GM23338 (cell line): ENCODE measurements at regions not wholly inside any gene's neighbourhood (a gene's known extent, or its start where the extent isn't known, plus 50 kb on each side); places are given as distances from the start of the nearest gene placed in this dataset.

Experiments
- ATAC-seq: fragments of 200-7000 bp; cut with Tn5 transposase; 3 replicates; pipeline ENCODE4 v1.9.1; 2020
- DNase-seq: peaks from one replicate; pipeline ENCODE4 v3.0.0-alpha.2; 2015; ENCODE audit warnings: low spot score
- H2AFZ ChIP-seq: fragments of 200-600 bp; sonication (generic); 2 replicates; pipeline ENCODE4 v1.8.0; 2016; ENCODE audit warnings: antibody characterized with exemption, mild to moderate bottlenecking, moderate library complexity
- H3F3A ChIP-seq: fragments of 200-600 bp; sonication (generic); replicated peaks from 2 replicates; pipeline ENCODE4 v1.8.0; 2017; ENCODE audit warnings: antibody characterized with exemption, mixed run types, low read depth
- H3K27ac ChIP-seq: fragments of 200-600 bp; sonication (generic); 2 replicates; pipeline ENCODE4 v1.6.1; 2016; ENCODE audit warnings: low read depth
- H3K27me3 ChIP-seq: fragments of 200-600 bp; sonication (generic); 2 replicates; pipeline ENCODE4 v1.8.0; 2016; ENCODE audit warnings: mild to moderate bottlenecking, mixed run types, moderate library complexity; ENCODE audit not compliant: insufficient read depth
- H3K36me3 ChIP-seq: fragments of 200-600 bp; sonication (generic); 2 replicates; pipeline ENCODE4 v1.8.0; 2016; ENCODE audit warnings: mild to moderate bottlenecking; ENCODE audit not compliant: insufficient read depth
- H3K4me1 ChIP-seq: fragments of 200-600 bp; sonication (generic); 2 replicates; pipeline ENCODE4 v1.8.0; 2016; ENCODE audit warnings: mild to moderate bottlenecking, moderate library complexity; ENCODE audit not compliant: insufficient read depth
- H3K4me2 ChIP-seq: fragments of 200-600 bp; sonication (generic); 2 replicates; pipeline ENCODE4 v1.7.1; 2017; ENCODE audit warnings: mixed run types
- H3K4me3 ChIP-seq: fragments of 200-600 bp; sonication (generic); 2 replicates; pipeline ENCODE4 v1.6.1; 2016; ENCODE audit warnings: mixed run types
- H3K79me2 ChIP-seq: fragments of 200-600 bp; sonication (generic); replicated peaks from 2 replicates; pipeline ENCODE4 v1.8.0; 2017; ENCODE audit warnings: mild to moderate bottlenecking; ENCODE audit not compliant: insufficient read depth
- H3K9me2 ChIP-seq: fragments of 200-600 bp; sonication (generic); 2 replicates; pipeline ENCODE4 v1.8.0; 2017; ENCODE audit not compliant: insufficient read depth
- H4K20me1 ChIP-seq: fragments of 200-600 bp; sonication (generic); replicated peaks from 2 replicates; pipeline ENCODE4 v1.8.0; 2017; ENCODE audit warnings: mild to moderate bottlenecking; ENCODE audit not compliant: insufficient read depth
- H3K27ac Mint-ChIP-seq: 2 replicates; pipeline ENCODE4 v1.8.0; 2020; ENCODE audit warnings: inconsistent platforms, mild to moderate bottlenecking, moderate library complexity, mixed read lengths
- H3K27me3 Mint-ChIP-seq: 3 replicates; pipeline ENCODE4 v1.8.0; 2022; ENCODE audit warnings: low read depth, mild to moderate bottlenecking, moderate library complexity, mixed read lengths, inconsistent platforms; ENCODE audit not compliant: insufficient read depth, poor library complexity
- H3K36me3 Mint-ChIP-seq: 3 replicates; pipeline ENCODE4 v1.8.0; 2021; ENCODE audit warnings: low read depth, mild to moderate bottlenecking, inconsistent platforms, moderate library complexity, mixed read lengths
- H3K4me1 Mint-ChIP-seq: 3 replicates; pipeline ENCODE4 v1.8.0; 2020; ENCODE audit warnings: mild to moderate bottlenecking, inconsistent platforms, mixed read lengths
- H3K4me3 Mint-ChIP-seq: 3 replicates; pipeline ENCODE4 v1.8.0; 2021; ENCODE audit warnings: moderate library complexity, mild to moderate bottlenecking, inconsistent platforms, mixed read lengths
- H3K9me3 Mint-ChIP-seq: 3 replicates; pipeline ENCODE4 v1.8.0; 2020; ENCODE audit warnings: moderate library complexity, mild to moderate bottlenecking, inconsistent platforms, mixed read lengths
- CREB1 ChIP-seq: fragments of 250-450 bp; sonication (Bioruptor Pico); IDR thresholded peaks from 2 replicates; pipeline ENCODE4 v1.5.0; 2020; ENCODE audit warnings: low read depth, mild to moderate bottlenecking, moderate library complexity
- EZH2phosphoT487 ChIP-seq: fragments of 200-600 bp; sonication (generic); IDR thresholded peaks from one replicate; pipeline ENCODE4 v1.8.1; 2018; ENCODE audit warnings: antibody characterized with exemption; ENCODE audit not compliant: unreplicated experiment
- JUNB ChIP-seq: IDR thresholded peaks from one replicate; pipeline ENCODE4 v1.6.1; 2016; ENCODE audit warnings: antibody characterized with exemption; ENCODE audit not compliant: unreplicated experiment
- NANOG ChIP-seq: IDR thresholded peaks from 2 replicates; pipeline ENCODE4 v1.6.1; 2016; ENCODE audit warnings: antibody characterized with exemption, borderline replicate concordance
- ZNF114 ChIP-seq: fragments of 250-450 bp; sonication (Bioruptor Pico); IDR thresholded peaks from 2 replicates; pipeline ENCODE4 v1.5.0; 2020; ENCODE audit warnings: mild to moderate bottlenecking, moderate library complexity
- ZNF331 ChIP-seq: fragments of 250-450 bp; sonication (Bioruptor Pico); IDR thresholded peaks from 2 replicates; pipeline ENCODE4 v1.5.0; 2020; ENCODE audit warnings: low read depth, mild to moderate bottlenecking, moderate library complexity
- TF ChIP-seq, protein P1 (sequence below): IDR thresholded peaks from 2 replicates; pipeline ENCODE4 v1.6.1; 2016; ENCODE audit warnings: antibody characterized with exemption
- TF ChIP-seq, protein P2 (sequence below): IDR thresholded peaks from one replicate; pipeline ENCODE4 v1.6.1; 2018; ENCODE audit warnings: antibody characterized with exemption; ENCODE audit not compliant: unreplicated experiment
- TF ChIP-seq, protein P3 (sequence below), 2 experiments: fragments of 200-600 bp in 1 of 2; sonication (generic) in 1 of 2; conservative IDR thresholded peaks; 2 replicates each; pipeline versions ENCODE4 v1.5.1 to v1.6.1; 2016 to 2017; ENCODE audit warnings: antibody characterized with exemption in 2 of 2, low read depth in 2 of 2, mild to moderate bottlenecking in 2 of 2, moderate library complexity in 1 of 2
- TF ChIP-seq, protein P4 (sequence below): fragments of 250-450 bp; sonication (Bioruptor Pico); IDR thresholded peaks from 2 replicates; pipeline ENCODE4 v1.5.0; 2020; ENCODE audit warnings: mild to moderate bottlenecking, moderate library complexity

DNA sequence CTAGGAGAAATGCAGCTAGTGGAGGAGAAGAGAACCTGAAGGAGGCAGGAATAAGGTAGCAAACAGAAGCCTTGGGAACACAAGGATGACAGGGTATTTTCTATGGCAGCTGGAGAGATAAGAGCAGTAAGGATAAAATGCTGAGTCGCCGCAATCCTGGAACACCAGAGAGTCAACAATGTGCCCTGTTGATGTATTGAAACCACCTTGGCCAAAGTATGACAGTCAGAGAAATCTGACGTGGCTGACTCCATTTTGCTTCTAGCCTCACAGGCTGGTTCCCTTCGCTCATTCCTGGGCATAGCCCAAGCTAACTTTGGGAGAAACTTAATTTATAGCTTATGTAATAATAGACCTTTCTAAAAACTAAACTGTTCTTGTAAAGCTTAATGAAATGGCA lies 56.6 kb upstream of the C4orf54 start:
- Histone ChIP-seq H4K20me1 (no peaks in the 10 kb centered on the region), H3K27me3 (no peaks in the 10 kb centered on the region), H2AFZ (peak overlapping the region; percentile 84; the same call in 1 of the 2 replicates), H3K27ac (no peak overlapping the region), H3K9me2 (0 out of 2 replicates have a peak, but pooled peaks cover 8% of the 10 kb centered on the region), H3K4me3 (no peak overlapping the region), H3K36me3 (no peaks in the 10 kb centered on the region), H3K4me1 (no peaks in the 10 kb centered on the region), H3K4me2 (no peak overlapping the region), H3F3A (no peaks in the 10 kb centered on the region), H3K79me2 (no peaks in the 10 kb centered on the region)
- ATAC-seq (no peak), DNase-seq (no peak)
- Mint-ChIP-seq H3K27me3 (no peaks in the 10 kb centered on the region), H3K4me1 (peaks cover 6% of the 10 kb centered on the region), H3K4me3 (no peak overlapping the region), H3K27ac (no peak overlapping the region), H3K36me3 (no peaks in the 10 kb centered on the region), H3K9me3 (no peaks in the 10 kb centered on the region; the same call in 2 of the 3 replicates)
- TF ChIP-seq CREB1 (CRISPR knock-in tag) (no peak), JUNB (no peak), EZH2phosphoT487 (no peak), ZNF331 (CRISPR knock-in tag) (no peak)
- TF ChIP-seq, protein P1, sequence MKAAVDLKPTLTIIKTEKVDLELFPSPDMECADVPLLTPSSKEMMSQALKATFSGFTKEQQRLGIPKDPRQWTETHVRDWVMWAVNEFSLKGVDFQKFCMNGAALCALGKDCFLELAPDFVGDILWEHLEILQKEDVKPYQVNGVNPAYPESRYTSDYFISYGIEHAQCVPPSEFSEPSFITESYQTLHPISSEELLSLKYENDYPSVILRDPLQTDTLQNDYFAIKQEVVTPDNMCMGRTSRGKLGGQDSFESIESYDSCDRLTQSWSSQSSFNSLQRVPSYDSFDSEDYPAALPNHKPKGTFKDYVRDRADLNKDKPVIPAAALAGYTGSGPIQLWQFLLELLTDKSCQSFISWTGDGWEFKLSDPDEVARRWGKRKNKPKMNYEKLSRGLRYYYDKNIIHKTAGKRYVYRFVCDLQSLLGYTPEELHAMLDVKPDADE, result no peak

DNA sequence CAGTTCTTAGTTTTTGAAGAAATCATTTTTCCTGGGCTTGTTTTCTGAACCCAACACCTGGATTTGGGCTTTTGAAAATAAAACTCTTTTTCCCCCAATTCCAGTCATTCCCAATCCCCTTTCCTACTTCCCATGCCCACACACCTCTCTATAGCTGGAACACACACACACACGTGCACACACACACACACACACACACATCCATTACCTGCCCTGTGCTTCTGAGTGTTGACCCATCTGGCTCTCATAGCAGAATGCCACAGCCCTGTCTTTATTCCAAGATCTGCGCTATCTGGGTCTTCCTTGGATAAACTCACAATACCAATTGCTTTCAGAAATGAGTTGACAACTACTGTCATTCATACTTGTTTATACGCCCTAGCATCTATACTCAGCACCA lies 54.9 kb upstream of the C4orf54 start:
- H3K27me3 Mint-ChIP-seq, result no peaks in the 10 kb centered on the region
- Histone ChIP-seq H3K9me2 (0 out of 2 replicates have a peak, but pooled peaks cover 8% of the 10 kb centered on the region), H3K4me1 (no peaks in the 10 kb centered on the region), H3K79me2 (no peaks in the 10 kb centered on the region), H3K36me3 (no peaks in the 10 kb centered on the region), H4K20me1 (no peaks in the 10 kb centered on the region), H3K27ac (no peak overlapping the region), H3K27me3 (no peaks in the 10 kb centered on the region), H2AFZ (no peak overlapping the region), H3K4me3 (no peak overlapping the region), H3K4me2 (no peak overlapping the region), H3F3A (no peaks in the 10 kb centered on the region)
- DNase-seq, result no peak
- no peak for ATAC-seq
- no peak overlapping the region for H3K4me3 Mint-ChIP-seq
- no peaks in the 10 kb centered on the region; the same call in 2 of the 3 replicates for H3K9me3 Mint-ChIP-seq
- no peak overlapping the region for H3K27ac Mint-ChIP-seq
- no peaks in the 10 kb centered on the region for H3K36me3 Mint-ChIP-seq
- H3K4me1 Mint-ChIP-seq, result peaks cover 6% of the 10 kb centered on the region
- no peak for TF ChIP-seq CREB1 (CRISPR knock-in tag)
- TF ChIP-seq, protein P2, sequence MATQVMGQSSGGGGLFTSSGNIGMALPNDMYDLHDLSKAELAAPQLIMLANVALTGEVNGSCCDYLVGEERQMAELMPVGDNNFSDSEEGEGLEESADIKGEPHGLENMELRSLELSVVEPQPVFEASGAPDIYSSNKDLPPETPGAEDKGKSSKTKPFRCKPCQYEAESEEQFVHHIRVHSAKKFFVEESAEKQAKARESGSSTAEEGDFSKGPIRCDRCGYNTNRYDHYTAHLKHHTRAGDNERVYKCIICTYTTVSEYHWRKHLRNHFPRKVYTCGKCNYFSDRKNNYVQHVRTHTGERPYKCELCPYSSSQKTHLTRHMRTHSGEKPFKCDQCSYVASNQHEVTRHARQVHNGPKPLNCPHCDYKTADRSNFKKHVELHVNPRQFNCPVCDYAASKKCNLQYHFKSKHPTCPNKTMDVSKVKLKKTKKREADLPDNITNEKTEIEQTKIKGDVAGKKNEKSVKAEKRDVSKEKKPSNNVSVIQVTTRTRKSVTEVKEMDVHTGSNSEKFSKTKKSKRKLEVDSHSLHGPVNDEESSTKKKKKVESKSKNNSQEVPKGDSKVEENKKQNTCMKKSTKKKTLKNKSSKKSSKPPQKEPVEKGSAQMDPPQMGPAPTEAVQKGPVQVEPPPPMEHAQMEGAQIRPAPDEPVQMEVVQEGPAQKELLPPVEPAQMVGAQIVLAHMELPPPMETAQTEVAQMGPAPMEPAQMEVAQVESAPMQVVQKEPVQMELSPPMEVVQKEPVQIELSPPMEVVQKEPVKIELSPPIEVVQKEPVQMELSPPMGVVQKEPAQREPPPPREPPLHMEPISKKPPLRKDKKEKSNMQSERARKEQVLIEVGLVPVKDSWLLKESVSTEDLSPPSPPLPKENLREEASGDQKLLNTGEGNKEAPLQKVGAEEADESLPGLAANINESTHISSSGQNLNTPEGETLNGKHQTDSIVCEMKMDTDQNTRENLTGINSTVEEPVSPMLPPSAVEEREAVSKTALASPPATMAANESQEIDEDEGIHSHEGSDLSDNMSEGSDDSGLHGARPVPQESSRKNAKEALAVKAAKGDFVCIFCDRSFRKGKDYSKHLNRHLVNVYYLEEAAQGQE, result no peak
- TF ChIP-seq, protein P3, sequence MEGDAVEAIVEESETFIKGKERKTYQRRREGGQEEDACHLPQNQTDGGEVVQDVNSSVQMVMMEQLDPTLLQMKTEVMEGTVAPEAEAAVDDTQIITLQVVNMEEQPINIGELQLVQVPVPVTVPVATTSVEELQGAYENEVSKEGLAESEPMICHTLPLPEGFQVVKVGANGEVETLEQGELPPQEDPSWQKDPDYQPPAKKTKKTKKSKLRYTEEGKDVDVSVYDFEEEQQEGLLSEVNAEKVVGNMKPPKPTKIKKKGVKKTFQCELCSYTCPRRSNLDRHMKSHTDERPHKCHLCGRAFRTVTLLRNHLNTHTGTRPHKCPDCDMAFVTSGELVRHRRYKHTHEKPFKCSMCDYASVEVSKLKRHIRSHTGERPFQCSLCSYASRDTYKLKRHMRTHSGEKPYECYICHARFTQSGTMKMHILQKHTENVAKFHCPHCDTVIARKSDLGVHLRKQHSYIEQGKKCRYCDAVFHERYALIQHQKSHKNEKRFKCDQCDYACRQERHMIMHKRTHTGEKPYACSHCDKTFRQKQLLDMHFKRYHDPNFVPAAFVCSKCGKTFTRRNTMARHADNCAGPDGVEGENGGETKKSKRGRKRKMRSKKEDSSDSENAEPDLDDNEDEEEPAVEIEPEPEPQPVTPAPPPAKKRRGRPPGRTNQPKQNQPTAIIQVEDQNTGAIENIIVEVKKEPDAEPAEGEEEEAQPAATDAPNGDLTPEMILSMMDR (conservative IDR thresholded peaks at IDR 0.05; ENCODE audit: low read depth in 2 of 2), result no peak
- TF ChIP-seq ZNF114 (CRISPR knock-in tag), result no peak
- TF ChIP-seq ZNF331 (CRISPR knock-in tag), result no peak
- TF ChIP-seq, protein P4, sequence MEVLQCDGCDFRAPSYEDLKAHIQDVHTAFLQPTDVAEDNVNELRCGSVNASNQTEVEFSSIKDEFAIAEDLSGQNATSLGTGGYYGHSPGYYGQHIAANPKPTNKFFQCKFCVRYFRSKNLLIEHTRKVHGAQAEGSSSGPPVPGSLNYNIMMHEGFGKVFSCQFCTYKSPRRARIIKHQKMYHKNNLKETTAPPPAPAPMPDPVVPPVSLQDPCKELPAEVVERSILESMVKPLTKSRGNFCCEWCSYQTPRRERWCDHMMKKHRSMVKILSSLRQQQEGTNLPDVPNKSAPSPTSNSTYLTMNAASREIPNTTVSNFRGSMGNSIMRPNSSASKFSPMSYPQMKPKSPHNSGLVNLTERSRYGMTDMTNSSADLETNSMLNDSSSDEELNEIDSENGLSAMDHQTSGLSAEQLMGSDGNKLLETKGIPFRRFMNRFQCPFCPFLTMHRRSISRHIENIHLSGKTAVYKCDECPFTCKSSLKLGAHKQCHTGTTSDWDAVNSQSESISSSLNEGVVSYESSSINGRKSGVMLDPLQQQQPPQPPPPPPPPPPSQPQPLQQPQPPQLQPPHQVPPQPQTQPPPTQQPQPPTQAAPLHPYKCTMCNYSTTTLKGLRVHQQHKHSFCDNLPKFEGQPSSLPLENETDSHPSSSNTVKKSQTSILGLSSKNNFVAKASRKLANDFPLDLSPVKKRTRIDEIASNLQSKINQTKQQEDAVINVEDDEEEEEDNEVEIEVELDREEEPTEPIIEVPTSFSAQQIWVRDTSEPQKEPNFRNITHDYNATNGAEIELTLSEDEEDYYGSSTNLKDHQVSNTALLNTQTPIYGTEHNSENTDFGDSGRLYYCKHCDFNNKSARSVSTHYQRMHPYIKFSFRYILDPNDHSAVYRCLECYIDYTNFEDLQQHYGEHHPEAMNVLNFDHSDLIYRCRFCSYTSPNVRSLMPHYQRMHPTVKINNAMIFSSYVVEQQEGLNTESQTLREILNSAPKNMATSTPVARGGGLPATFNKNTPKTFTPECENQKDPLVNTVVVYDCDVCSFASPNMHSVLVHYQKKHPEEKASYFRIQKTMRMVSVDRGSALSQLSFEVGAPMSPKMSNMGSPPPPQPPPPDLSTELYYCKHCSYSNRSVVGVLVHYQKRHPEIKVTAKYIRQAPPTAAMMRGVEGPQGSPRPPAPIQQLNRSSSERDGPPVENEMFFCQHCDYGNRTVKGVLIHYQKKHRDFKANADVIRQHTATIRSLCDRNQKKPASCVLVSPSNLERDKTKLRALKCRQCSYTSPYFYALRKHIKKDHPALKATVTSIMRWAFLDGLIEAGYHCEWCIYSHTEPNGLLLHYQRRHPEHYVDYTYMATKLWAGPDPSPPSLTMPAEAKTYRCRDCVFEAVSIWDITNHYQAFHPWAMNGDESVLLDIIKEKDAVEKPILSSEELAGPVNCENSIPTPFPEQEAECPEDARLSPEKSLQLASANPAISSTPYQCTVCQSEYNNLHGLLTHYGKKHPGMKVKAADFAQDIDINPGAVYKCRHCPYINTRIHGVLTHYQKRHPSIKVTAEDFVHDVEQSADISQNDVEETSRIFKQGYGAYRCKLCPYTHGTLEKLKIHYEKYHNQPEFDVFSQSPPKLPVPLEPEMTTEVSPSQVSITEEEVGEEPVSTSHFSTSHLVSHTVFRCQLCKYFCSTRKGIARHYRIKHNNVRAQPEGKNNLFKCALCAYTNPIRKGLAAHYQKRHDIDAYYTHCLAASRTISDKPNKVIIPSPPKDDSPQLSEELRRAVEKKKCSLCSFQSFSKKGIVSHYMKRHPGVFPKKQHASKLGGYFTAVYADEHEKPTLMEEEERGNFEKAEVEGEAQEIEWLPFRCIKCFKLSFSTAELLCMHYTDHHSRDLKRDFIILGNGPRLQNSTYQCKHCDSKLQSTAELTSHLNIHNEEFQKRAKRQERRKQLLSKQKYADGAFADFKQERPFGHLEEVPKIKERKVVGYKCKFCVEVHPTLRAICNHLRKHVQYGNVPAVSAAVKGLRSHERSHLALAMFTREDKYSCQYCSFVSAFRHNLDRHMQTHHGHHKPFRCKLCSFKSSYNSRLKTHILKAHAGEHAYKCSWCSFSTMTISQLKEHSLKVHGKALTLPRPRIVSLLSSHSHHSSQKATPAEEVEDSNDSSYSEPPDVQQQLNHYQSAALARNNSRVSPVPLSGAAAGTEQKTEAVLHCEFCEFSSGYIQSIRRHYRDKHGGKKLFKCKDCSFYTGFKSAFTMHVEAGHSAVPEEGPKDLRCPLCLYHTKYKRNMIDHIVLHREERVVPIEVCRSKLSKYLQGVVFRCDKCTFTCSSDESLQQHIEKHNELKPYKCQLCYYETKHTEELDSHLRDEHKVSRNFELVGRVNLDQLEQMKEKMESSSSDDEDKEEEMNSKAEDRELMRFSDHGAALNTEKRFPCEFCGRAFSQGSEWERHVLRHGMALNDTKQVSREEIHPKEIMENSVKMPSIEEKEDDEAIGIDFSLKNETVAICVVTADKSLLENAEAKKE, result no peak
- no peak for TF ChIP-seq NANOG
